HEK293 (cell line): ENCODE measurements at regions not wholly inside any gene's neighbourhood (a gene's known extent, or its start where the extent isn't known, plus 50 kb on each side); places are given as distances from the start of the nearest gene placed in this dataset.

Experiments used
- GLI2 ChIP-seq: fragments of 450-650 bp; formaldehyde crosslinking; IDR thresholded peaks from 2 replicates; pipeline ENCODE4; 2017; ENCODE audit warnings: missing biosample characterization, missing genetic modification characterization, low read depth, borderline replicate concordance
- YY2 ChIP-seq: fragments of 450-650 bp; formaldehyde crosslinking; IDR thresholded peaks from 2 replicates; pipeline ENCODE4 v1.5.1; 2016; ENCODE audit warnings: missing biosample characterization, missing genetic modification characterization
- ZNF423 ChIP-seq: fragments of 450-650 bp; formaldehyde crosslinking; IDR thresholded peaks from 2 replicates; pipeline ENCODE4 v1.5.1; 2016; ENCODE audit warnings: missing biosample characterization, missing genetic modification characterization
- ZNF530 ChIP-seq: fragments of 450-650 bp; formaldehyde crosslinking; IDR thresholded peaks from 2 replicates; pipeline ENCODE4 v1.5.1; 2016; ENCODE audit warnings: low read depth, missing biosample characterization, missing genetic modification characterization
- TF ChIP-seq, protein P1 (sequence below): fragments of 450-650 bp; formaldehyde crosslinking; IDR thresholded peaks from 2 replicates; pipeline ENCODE4 v1.5.1; 2016; ENCODE audit warnings: missing biosample characterization, missing genetic modification characterization

DNA sequence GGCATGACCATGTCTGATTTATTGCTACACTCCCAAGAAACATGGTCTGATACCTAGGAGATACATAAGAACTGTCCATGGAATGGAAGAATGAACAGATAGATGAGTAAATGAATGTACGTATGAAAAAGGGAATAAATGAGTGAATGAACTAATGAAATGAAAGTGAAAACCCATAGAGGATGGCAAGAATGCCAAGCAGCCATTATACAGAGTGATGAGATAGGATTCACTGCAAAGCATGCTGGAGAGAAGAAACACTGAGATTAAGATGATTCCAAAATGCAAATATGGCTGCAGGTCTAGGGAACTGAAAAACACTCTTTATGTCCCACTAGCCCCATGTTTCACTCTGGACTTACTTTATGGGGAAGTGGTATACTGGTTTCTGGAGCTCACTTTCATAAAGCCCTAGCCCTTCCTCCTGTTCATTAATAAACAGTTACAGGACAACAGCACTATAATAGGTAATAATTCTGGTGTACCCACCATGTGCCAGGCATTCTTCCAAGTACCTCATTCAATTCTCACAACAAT lies 170.3 kb upstream of the RAD23B start:
- TF ChIP-seq, protein P1, sequence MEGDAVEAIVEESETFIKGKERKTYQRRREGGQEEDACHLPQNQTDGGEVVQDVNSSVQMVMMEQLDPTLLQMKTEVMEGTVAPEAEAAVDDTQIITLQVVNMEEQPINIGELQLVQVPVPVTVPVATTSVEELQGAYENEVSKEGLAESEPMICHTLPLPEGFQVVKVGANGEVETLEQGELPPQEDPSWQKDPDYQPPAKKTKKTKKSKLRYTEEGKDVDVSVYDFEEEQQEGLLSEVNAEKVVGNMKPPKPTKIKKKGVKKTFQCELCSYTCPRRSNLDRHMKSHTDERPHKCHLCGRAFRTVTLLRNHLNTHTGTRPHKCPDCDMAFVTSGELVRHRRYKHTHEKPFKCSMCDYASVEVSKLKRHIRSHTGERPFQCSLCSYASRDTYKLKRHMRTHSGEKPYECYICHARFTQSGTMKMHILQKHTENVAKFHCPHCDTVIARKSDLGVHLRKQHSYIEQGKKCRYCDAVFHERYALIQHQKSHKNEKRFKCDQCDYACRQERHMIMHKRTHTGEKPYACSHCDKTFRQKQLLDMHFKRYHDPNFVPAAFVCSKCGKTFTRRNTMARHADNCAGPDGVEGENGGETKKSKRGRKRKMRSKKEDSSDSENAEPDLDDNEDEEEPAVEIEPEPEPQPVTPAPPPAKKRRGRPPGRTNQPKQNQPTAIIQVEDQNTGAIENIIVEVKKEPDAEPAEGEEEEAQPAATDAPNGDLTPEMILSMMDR (tag by site-specific recombination) = no peak
- TF ChIP-seq GLI2 = no peak
- no peak for TF ChIP-seq YY2 (tag by site-specific recombination)
- no peak for TF ChIP-seq ZNF530
- no peak for TF ChIP-seq ZNF423 (tag by site-specific recombination)
